Ascending aorta (tissue), 2 donors: ENCODE measurements at regions not wholly inside any gene's neighbourhood (a gene's known extent, or its start where the extent isn't known, plus 50 kb on each side); places are given as distances from the start of the nearest gene placed in this dataset.

ENCODE experiments used
- DNase-seq, 2 donors: peaks; one replicate each; pipeline ENCODE4 v3.0.0-alpha.2; 2019; ENCODE audit warnings: low spot score in 2 of 2
- H3K27ac ChIP-seq, 2 donors: fragments of 200-600 bp; sonication (generic); one replicate each; pipeline ENCODE4 v1.5.1; 2016 to 2017; ENCODE audit warnings: mild to moderate bottlenecking in 1 of 2
- H3K27me3 ChIP-seq: fragments of 200-600 bp; sonication (generic); one replicate; pipeline ENCODE4 v1.5.1; 2017
- H3K36me3 ChIP-seq, 2 donors: fragments of 200-600 bp; sonication (generic); one replicate each; pipeline ENCODE4 v1.5.1; 2016
- H3K4me1 ChIP-seq, 2 donors: fragments of 200-600 bp; sonication (generic); one replicate each; pipeline ENCODE4 v1.5.1; 2016 to 2017; ENCODE audit warnings: mild to moderate bottlenecking in 1 of 2
- H3K4me3 ChIP-seq, 2 donors: fragments of 200-600 bp; sonication (generic); one replicate each; pipeline ENCODE4 v1.5.1; 2016 to 2017; ENCODE audit warnings: mild to moderate bottlenecking in 1 of 2
- H3K9me3 ChIP-seq, 2 donors: fragments of 200-600 bp; sonication (generic); one replicate each; pipeline ENCODE4 v1.5.1; 2016
- intact Hi-C: fragments of 100-400 bp; cut with DNase I; formaldehyde crosslinking; loops from one replicate; pipeline ENCODE4 v1.15.1; 2023
- TF ChIP-seq, protein P1 (sequence below), 3 experiments: fragments of 200-600 bp in 2 of 3; fragments of 450-650 bp in 1 of 3; sonication (generic) in 2 of 3; IDR thresholded peaks; one replicate each; pipeline ENCODE4 v1.5.1; 2016 to 2019; ENCODE audit warnings: antibody characterized with exemption in 3 of 3, mild to moderate bottlenecking in 1 of 3, moderate library complexity in 1 of 3

DNA sequence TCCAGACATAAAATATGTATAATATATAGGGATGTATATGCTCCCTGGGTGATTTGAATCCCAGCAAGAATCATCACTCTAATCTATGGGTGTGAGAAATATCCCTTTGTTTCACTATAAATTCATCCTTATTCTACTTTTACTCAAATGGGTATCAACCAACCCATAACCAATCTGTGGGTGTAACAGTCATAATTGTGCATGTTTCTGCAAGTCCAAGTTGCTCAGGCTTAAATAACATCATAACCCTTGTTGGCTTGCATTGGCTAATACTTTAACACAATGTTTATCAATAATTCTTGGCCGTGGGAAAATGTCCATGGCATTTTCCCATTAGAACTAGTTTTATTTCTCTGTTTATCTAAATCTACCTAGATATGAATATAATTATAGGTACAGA lies 530.5 kb upstream of the TLE4 start:
- DNase-seq = no peak
- TF ChIP-seq, protein P1, sequence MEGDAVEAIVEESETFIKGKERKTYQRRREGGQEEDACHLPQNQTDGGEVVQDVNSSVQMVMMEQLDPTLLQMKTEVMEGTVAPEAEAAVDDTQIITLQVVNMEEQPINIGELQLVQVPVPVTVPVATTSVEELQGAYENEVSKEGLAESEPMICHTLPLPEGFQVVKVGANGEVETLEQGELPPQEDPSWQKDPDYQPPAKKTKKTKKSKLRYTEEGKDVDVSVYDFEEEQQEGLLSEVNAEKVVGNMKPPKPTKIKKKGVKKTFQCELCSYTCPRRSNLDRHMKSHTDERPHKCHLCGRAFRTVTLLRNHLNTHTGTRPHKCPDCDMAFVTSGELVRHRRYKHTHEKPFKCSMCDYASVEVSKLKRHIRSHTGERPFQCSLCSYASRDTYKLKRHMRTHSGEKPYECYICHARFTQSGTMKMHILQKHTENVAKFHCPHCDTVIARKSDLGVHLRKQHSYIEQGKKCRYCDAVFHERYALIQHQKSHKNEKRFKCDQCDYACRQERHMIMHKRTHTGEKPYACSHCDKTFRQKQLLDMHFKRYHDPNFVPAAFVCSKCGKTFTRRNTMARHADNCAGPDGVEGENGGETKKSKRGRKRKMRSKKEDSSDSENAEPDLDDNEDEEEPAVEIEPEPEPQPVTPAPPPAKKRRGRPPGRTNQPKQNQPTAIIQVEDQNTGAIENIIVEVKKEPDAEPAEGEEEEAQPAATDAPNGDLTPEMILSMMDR (IDR thresholded peaks at IDR 0.05) = no peak
- Histone ChIP-seq H3K27ac (no peak overlapping the region), H3K4me1 (no peaks in the 10 kb centered on the region), H3K9me3 (no peaks in the 10 kb centered on the region), H3K4me3 (no peak overlapping the region), H3K36me3 (no peaks in the 10 kb centered on the region), H3K27me3 (no peaks in the 10 kb centered on the region)
- intact Hi-C loops = no loop called here

DNA sequence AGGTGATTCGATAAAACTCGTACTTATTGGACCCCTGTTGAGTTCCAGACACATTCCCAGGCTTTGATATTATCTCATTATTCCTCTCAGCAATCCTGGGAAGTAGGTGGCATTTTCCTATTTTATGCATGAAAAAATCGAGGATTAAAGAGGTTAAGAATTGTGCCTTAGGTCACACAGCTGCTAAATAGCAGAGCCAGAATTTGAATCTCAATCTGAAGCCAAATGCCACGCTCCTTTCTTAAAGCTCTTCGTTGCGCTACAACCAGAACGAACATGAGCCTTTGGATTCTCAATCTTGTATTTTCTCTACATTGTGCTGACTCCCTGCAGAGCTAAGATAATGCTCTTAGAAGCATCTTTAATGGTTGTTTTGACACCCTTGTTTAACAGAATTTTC lies 527.8 kb upstream of the TLE4 start:
- no peaks in the 10 kb centered on the region for H3K36me3 ChIP-seq
- no peaks in the 10 kb centered on the region for H3K9me3 ChIP-seq
- no peaks in the 10 kb centered on the region for H3K27me3 ChIP-seq
- H3K27ac ChIP-seq = no peak overlapping the region
- TF ChIP-seq, protein P1 (IDR thresholded peaks at IDR 0.05) = no peak
- no peak overlapping the region for H3K4me3 ChIP-seq
- intact Hi-C loops = no loop called here
- no peak for DNase-seq
- no peaks in the 10 kb centered on the region for H3K4me1 ChIP-seq

DNA sequence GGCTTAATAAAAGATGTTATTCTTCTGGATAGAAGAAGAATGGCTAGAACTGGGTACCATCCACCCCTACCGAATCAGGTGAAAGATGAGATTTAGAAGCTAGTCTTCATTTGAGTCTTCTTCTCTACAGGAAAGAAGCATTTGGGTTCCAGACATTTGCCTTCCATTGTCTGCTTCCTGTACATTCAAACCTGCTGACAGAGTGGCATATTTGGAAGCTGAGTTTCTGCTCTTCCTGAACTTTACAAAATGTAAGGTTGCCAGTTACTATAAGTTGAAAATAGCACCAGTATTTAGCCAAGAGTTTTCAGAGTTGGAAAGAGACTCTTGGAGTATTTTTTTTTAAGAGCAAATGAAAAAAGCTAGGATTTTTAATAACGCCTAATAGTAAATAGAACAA lies 525.4 kb upstream of the TLE4 start:
- Histone ChIP-seq H3K36me3 (no peaks in the 10 kb centered on the region), H3K27ac (no peak overlapping the region), H3K4me1 (no peaks in the 10 kb centered on the region), H3K4me3 (no peak overlapping the region), H3K27me3 (no peaks in the 10 kb centered on the region), H3K9me3 (no peaks in the 10 kb centered on the region)
- no peak for DNase-seq
- TF ChIP-seq, protein P1 (IDR thresholded peaks at IDR 0.05) = no peak
- intact Hi-C loops = no loop called here

DNA sequence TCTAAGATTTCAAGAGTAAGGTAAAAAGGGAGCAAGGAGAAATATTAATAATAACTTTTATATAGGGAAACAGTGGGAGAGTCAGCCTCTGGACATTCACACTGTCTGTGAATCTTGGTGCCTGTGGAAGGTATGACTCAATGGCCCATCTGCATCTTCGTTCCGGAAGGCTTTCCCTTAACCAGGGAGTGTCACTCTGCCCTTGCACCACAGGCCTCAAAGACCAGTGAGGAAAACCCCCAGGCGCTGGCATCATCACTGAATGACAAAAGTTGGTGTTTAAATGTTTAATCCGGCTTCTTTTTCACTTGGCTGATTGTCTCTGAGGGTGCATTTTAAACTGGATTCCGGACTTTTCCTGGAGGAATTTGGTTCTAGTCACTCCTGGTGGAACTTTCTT lies 522.4 kb upstream of the TLE4 start:
- H3K4me1 ChIP-seq = no peaks in the 10 kb centered on the region
- no peaks in the 10 kb centered on the region for H3K9me3 ChIP-seq
- H3K4me3 ChIP-seq = no peak overlapping the region
- H3K36me3 ChIP-seq = no peaks in the 10 kb centered on the region
- no peak for DNase-seq
- TF ChIP-seq, protein P1 (IDR thresholded peaks at IDR 0.05) = no peak
- no peaks in the 10 kb centered on the region for H3K27me3 ChIP-seq
- H3K27ac ChIP-seq = no peak overlapping the region
- intact Hi-C loops = no loop called here

DNA sequence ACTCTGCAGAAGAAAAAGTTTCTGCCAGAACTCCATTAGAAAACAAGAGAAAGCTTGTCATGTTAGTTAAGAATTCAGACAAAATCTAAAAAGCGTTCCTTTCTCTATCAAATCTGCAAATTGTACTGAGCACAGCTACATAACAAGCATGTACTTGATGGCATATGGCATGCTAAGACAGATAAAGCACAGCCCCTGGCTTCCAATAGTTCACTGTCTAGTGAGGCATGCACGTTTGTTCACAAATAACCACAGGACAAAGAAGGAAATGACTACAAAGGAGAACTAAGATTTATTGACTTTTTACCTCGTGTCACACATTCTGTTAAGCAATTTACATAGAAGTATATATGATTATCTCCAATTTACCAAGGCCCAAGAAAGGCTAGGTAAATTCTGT lies 518.2 kb upstream of the TLE4 start:
- Histone ChIP-seq H3K4me3 (no peak overlapping the region), H3K27ac (no peak overlapping the region), H3K27me3 (no peaks in the 10 kb centered on the region), H3K9me3 (no peaks in the 10 kb centered on the region), H3K36me3 (no peaks in the 10 kb centered on the region), H3K4me1 (no peaks in the 10 kb centered on the region)
- no peak for DNase-seq
- TF ChIP-seq, protein P1 (IDR thresholded peaks at IDR 0.05) = no peak
- intact Hi-C loops = no loop called here

DNA sequence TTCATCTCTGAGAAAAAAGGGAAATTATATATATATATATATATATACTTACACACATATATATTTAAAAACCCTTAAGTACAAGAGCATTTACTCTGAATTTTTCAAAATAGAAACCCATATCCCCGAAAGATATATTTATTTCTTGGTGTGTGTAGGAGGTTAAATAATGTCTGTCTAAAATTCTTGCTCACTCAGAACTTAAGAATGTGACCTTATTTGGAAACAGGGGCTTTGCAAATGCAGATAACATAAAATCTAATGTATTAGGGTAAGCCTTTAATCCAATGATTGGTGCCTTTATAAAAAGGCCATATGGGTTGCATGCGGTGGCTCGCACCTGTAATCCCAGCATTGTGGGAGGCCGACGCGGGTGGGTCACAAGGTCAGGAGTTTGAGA lies 517.3 kb upstream of the TLE4 start:
- intact Hi-C loops = no loop called here
- TF ChIP-seq, protein P1 (IDR thresholded peaks at IDR 0.05) = no peak
- no peaks in the 10 kb centered on the region for H3K4me1 ChIP-seq
- H3K27me3 ChIP-seq = no peaks in the 10 kb centered on the region
- no peak for DNase-seq
- H3K9me3 ChIP-seq = no peaks in the 10 kb centered on the region
- no peak overlapping the region for H3K27ac ChIP-seq
- H3K4me3 ChIP-seq = no peak overlapping the region
- no peaks in the 10 kb centered on the region for H3K36me3 ChIP-seq
